LoVo (cell line): ENCODE measurements at regions not wholly inside any gene's neighbourhood (a gene's known extent, or its start where the extent isn't known, plus 50 kb on each side); places are given as distances from the start of the nearest gene placed in this dataset.

Experiments used
- DNase-seq: peaks from one replicate; pipeline ENCODE4 v3.0.0-alpha.2; 2016; ENCODE audit warnings: low spot score

GRCh38 chr2:65532326-65532725 is 99.9 kb upstream of the SPRED2 start:
- no peak for DNase-seq

- no peak for DNase-seq
Observed at GRCh38 chr2:65530547-65531320, 98.3 kb upstream of the SPRED2 start.

GRCh38 chr2:65529419-65529818 is 97.0 kb upstream of the SPRED2 start:
- no peak for DNase-seq

GRCh38 chr2:65528241-65528574 is 95.8 kb upstream of the SPRED2 start:
- DNase-seq = no peak

- no peak for DNase-seq
Observed at GRCh38 chr2:65527451-65528240, 95.2 kb upstream of the SPRED2 start.

GRCh38 chr2:65525616-65526231 is 93.3 kb upstream of the SPRED2 start:
- no peak for DNase-seq

- no peak for DNase-seq
Observed at GRCh38 chr2:65522922-65523321, 90.5 kb upstream of the SPRED2 start.

- DNase-seq = no peak
Observed at GRCh38 chr2:65518751-65519150, 86.4 kb upstream of the SPRED2 start.

GRCh38 chr2:65514555-65515195 is 82.3 kb upstream of the SPRED2 start:
- DNase-seq = no peak

- DNase-seq = no peak
Observed at GRCh38 chr2:65512783-65513182, 80.4 kb upstream of the SPRED2 start.

- no peak for DNase-seq
Observed at GRCh38 chr2:65511306-65511705, 78.9 kb upstream of the SPRED2 start.

- DNase-seq = no peak
Observed at GRCh38 chr2:65508225-65508624, 75.8 kb upstream of the SPRED2 start.

- no peak for DNase-seq
Observed at GRCh38 chr2:65507102-65508069, 75.0 kb upstream of the SPRED2 start.

- no peak for DNase-seq
Observed at GRCh38 chr2:65504814-65505697, 72.7 kb upstream of the SPRED2 start.

GRCh38 chr2:65504201-65504600 is 71.8 kb upstream of the SPRED2 start:
- DNase-seq = no peak

GRCh38 chr2:65503746-65504145 is 71.3 kb upstream of the SPRED2 start:
- no peak for DNase-seq

GRCh38 chr2:65501836-65502235 is 69.4 kb upstream of the SPRED2 start:
- DNase-seq = no peak

GRCh38 chr2:65501074-65501473 is 68.7 kb upstream of the SPRED2 start:
- DNase-seq = no peak

GRCh38 chr2:65500310-65501040 is 68.1 kb upstream of the SPRED2 start:
- no peak for DNase-seq

GRCh38 chr2:65499216-65499615 is 66.8 kb upstream of the SPRED2 start:
- no peak for DNase-seq
